Spleen (tissue), 11 donors: ENCODE measurements at regions not wholly inside any gene's neighbourhood (a gene's known extent, or its start where the extent isn't known, plus 50 kb on each side); places are given as distances from the start of the nearest gene placed in this dataset.
A peak's percentile ranks its signal among the peaks of the same experiment; 100 is the strongest.

ENCODE experiments used
- DNase-seq: peaks from one replicate; pipeline ENCODE4 v3.0.0-alpha.2; 2020
- H3K27ac ChIP-seq, 8 donors: fragments of 200-600 bp; sonication (generic) in 7 of 8; 1 replicate in 4 of 8; 2 replicates in 4 of 8; pipeline versions ENCODE4 v1.5.0 to v1.8.0; 2016 to 2021; ENCODE audit warnings: inconsistent platforms in 4 of 8, mild to moderate bottlenecking in 4 of 8, moderate library complexity in 1 of 8
- H3K27me3 ChIP-seq, 7 donors: fragments of 200-600 bp; sonication (generic) in 6 of 7; replicated peaks in 1 of 7; 1 replicate in 4 of 7; 2 replicates in 3 of 7; pipeline versions ENCODE4 v1.5.0 to v1.8.0; 2016 to 2021; ENCODE audit warnings: inconsistent platforms in 3 of 7, mild to moderate bottlenecking in 1 of 7
- H3K36me3 ChIP-seq, 6 donors: fragments of 200-600 bp; sonication (generic) in 5 of 6; 1 replicate in 4 of 6; 2 replicates in 2 of 6; pipeline versions ENCODE4 v1.5.0 to v1.8.0; 2016 to 2021; ENCODE audit warnings: inconsistent platforms in 2 of 6
- H3K4me1 ChIP-seq, 6 donors: fragments of 200-600 bp; sonication (generic) in 5 of 6; 1 replicate in 3 of 6; 2 replicates in 3 of 6; pipeline versions ENCODE4 v1.5.0 to v1.8.0; 2016 to 2021; ENCODE audit warnings: inconsistent platforms in 3 of 6
- H3K4me3 ChIP-seq, 8 donors: fragments of 200-600 bp; sonication (generic) in 7 of 8; 1 replicate in 4 of 8; 2 replicates in 4 of 8; pipeline versions ENCODE4 v1.5.0 to v1.8.0; 2016 to 2021; ENCODE audit warnings: inconsistent platforms in 4 of 8, mild to moderate bottlenecking in 4 of 8, moderate library complexity in 2 of 8
- H3K9me3 ChIP-seq, 8 donors: fragments of 200-600 bp; sonication (generic) in 7 of 8; 1 replicate in 4 of 8; 2 replicates in 4 of 8; pipeline versions ENCODE4 v1.5.0 to v1.8.0; 2016 to 2021; ENCODE audit warnings: inconsistent platforms in 4 of 8
- CTCF ChIP-seq, 11 experiments: fragments of 200-600 bp in 7 of 11; fragments of 450-650 bp in 4 of 11; sonication (generic) in 4 of 11; IDR thresholded peaks in 8 of 11; conservative IDR thresholded peaks in 3 of 11; 1 replicate in 7 of 11; 2 replicates in 4 of 11; pipeline versions ENCODE4 v1.4.0 to v1.8.0; 2016 to 2021; ENCODE audit warnings: antibody characterized with exemption in 11 of 11, inconsistent platforms in 4 of 11, mild to moderate bottlenecking in 1 of 11
- POLR2A ChIP-seq, 3 donors: fragments of 450-650 bp; IDR thresholded peaks; one replicate each; pipeline ENCODE4 v1.5.1; 2017; ENCODE audit warnings: antibody characterized with exemption in 3 of 3, mild to moderate bottlenecking in 1 of 3
- POLR2AphosphoS5 ChIP-seq, 3 donors: sonication (generic); formaldehyde crosslinking; IDR thresholded peaks; one replicate each; pipeline ENCODE4 v1.5.1; 2017; ENCODE audit warnings: antibody characterized with exemption in 3 of 3
- WGBS, 5 donors: extraction: QIAGEN DNeasy Blood & Tissue Kit in 3 of 5; methylation state at CpG; one replicate each; pipeline versions ENCODE4 v1.1.5 to v1.1.7; 2013 to 2018; 5-methylcytosine and 5-hydroxymethylcytosine counted together
- intact Hi-C: fragments of 100-400 bp; cut with DNase I; formaldehyde crosslinking; loops from one replicate; pipeline ENCODE4 v1.15.0; 2023; ENCODE audit warnings: low total_unique reads
- donor health status: healthy with polysubstance abuse.
- donor health status: DM: no; HTN: no; CAD: no; lungs with moderate emphysema.
- donor health status: DM: no; HTN: no; CAD: no.
- donor health status: Bipolar disorder and iron deficiency.
- donor health status: healthy.
- donor health status: DM: no; HTN: no; CAD: no.
- donor health status: DM: yes; HTN: yes; CAD: no.

GRCh38 chr20:60222497-60222896, 264.3 kb downstream of the CDH26 start:
- TF ChIP-seq POLR2AphosphoS5 (IDR thresholded peaks at IDR 0.05) (no peak), POLR2A (IDR thresholded peaks at IDR 0.05) (no peak), CTCF (IDR thresholded peaks at IDR 0.05 in 8 of 11, conservative IDR thresholded peaks at IDR 0.05 in 3 of 11) (no peak)
- Histone ChIP-seq H3K27ac (no peak overlapping the region), H3K36me3 (no peaks in the 10 kb centered on the region), H3K4me1 (no peaks in the 10 kb centered on the region), H3K9me3 (no peaks in the 10 kb centered on the region), H3K4me3 (no peak overlapping the region), H3K27me3 (no peaks in the 10 kb centered on the region)
- WGBS, 5 donors, result 0 to 89% (median 86%) methylated on average over 1 to 2 of the region's 2 CpGs
- intact Hi-C loops, result no loop called here
- DNase-seq, result no peak

GRCh38 chr20:60223174-60223573, 265.0 kb downstream of the CDH26 start:
- intact Hi-C loops, result no loop called here
- Histone ChIP-seq H3K9me3 (no peaks in the 10 kb centered on the region), H3K4me1 (peaks cover 0 to 4% (median 0%) of the 10 kb centered on the region in 6 donors), H3K36me3 (no peaks in the 10 kb centered on the region), H3K27ac (no peak overlapping the region), H3K4me3 (no peak overlapping the region), H3K27me3 (no peaks in the 10 kb centered on the region)
- 83 to 88% (median 86%) methylated on average over 5 of the region's 5 CpGs for WGBS, 5 donors
- no peak for TF ChIP-seq POLR2A (IDR thresholded peaks at IDR 0.05)
- TF ChIP-seq CTCF (IDR thresholded peaks at IDR 0.05 in 8 of 11, conservative IDR thresholded peaks at IDR 0.05 in 3 of 11), result no peak
- no peak for TF ChIP-seq POLR2AphosphoS5 (IDR thresholded peaks at IDR 0.05)
- no peak for DNase-seq

GRCh38 chr20:60224914-60225313, 266.7 kb downstream of the CDH26 start:
- DNase-seq, result no peak
- no peaks in the 10 kb centered on the region for H3K27me3 ChIP-seq
- no peaks in the 10 kb centered on the region for H3K9me3 ChIP-seq
- no peaks in the 10 kb centered on the region for H3K36me3 ChIP-seq
- peaks cover 0 to 4% (median 0%) of the 10 kb centered on the region in 6 donors for H3K4me1 ChIP-seq
- no peak overlapping the region for H3K4me3 ChIP-seq
- 93 to 96% (median 94%) methylated on average over 3 of the region's 3 CpGs for WGBS, 5 donors
- intact Hi-C loops, result no loop called here
- no peak overlapping the region for H3K27ac ChIP-seq
- TF ChIP-seq POLR2AphosphoS5 (IDR thresholded peaks at IDR 0.05) (no peak), CTCF (IDR thresholded peaks at IDR 0.05 in 8 of 11, conservative IDR thresholded peaks at IDR 0.05 in 3 of 11) (peak in 6 of 11 experiments; percentile 9 to 52 (median 38))

GRCh38 chr20:60228255-60228654, 270.0 kb downstream of the CDH26 start:
- TF ChIP-seq CTCF (IDR thresholded peaks at IDR 0.05 in 8 of 11, conservative IDR thresholded peaks at IDR 0.05 in 3 of 11), result no peak
- peak in 1 of 3 donors; percentile 53 for TF ChIP-seq POLR2AphosphoS5 (IDR thresholded peaks at IDR 0.05)
- TF ChIP-seq POLR2A (IDR thresholded peaks at IDR 0.05), result no peak
- intact Hi-C loops, result no loop called here
- peak overlapping the region in 1 of 8 donors; percentile 39 for H3K4me3 ChIP-seq
- H3K27me3 ChIP-seq, result no peaks in the 10 kb centered on the region
- no peak for DNase-seq
- no peaks in the 10 kb centered on the region for H3K36me3 ChIP-seq
- WGBS, 5 donors, result 34 to 50% (median 42%) methylated on average over 3 of the region's 3 CpGs
- H3K9me3 ChIP-seq, result no peaks in the 10 kb centered on the region
- H3K4me1 ChIP-seq, result peaks cover 0 to 4% (median 0%) of the 10 kb centered on the region in 6 donors
- peak overlapping the region in 7 of 8 donors; percentile 31 to 83 (median 75) for H3K27ac ChIP-seq
